Liver (tissue), 3 donors: ENCODE measurements at regions not wholly inside any gene's neighbourhood (a gene's known extent, or its start where the extent isn't known, plus 50 kb on each side); places are given as distances from the start of the nearest gene placed in this dataset.
"Not testable (repeated sequence)": the region's sequence is repeated elsewhere in the genome, so short reads cannot be mapped to it uniquely, and the experiment has no call there.

ENCODE experiments used
- EGR1 ChIP-seq, 2 donors: IDR thresholded peaks; 2 replicates each; pipeline ENCODE4 v1.6.1; 2016 to 2018; ENCODE audit warnings: antibody characterized with exemption in 2 of 2, low read depth in 2 of 2
- FOXA1 ChIP-seq: IDR thresholded peaks from 2 replicates; pipeline ENCODE4 v1.6.1; 2016; ENCODE audit warnings: antibody characterized with exemption
- RAD21 ChIP-seq, 2 donors: IDR thresholded peaks; 2 replicates each; pipeline ENCODE4 v1.6.1; 2016; ENCODE audit warnings: antibody characterized with exemption in 2 of 2, mild to moderate bottlenecking in 2 of 2
- RXRA ChIP-seq, 2 donors: IDR thresholded peaks; 2 replicates each; pipeline ENCODE4 v1.6.1; 2017 to 2018; ENCODE audit warnings: antibody characterized with exemption in 2 of 2, mild to moderate bottlenecking in 1 of 2
- SP1 ChIP-seq: IDR thresholded peaks from 2 replicates; pipeline ENCODE4 v1.6.1; 2018; ENCODE audit warnings: antibody characterized with exemption, mild to moderate bottlenecking
- TAF1 ChIP-seq: conservative IDR thresholded peaks from 2 replicates; pipeline ENCODE4 v1.6.1; 2016; ENCODE audit warnings: antibody characterized with exemption, mild to moderate bottlenecking
- YY1 ChIP-seq: IDR thresholded peaks from 2 replicates; pipeline ENCODE4 v1.6.1; 2016; ENCODE audit warnings: antibody characterized with exemption, mild to moderate bottlenecking
- TF ChIP-seq, protein P1 (sequence below): fragments of 150-350 bp; IDR thresholded peaks from 2 replicates; pipeline ENCODE4 v1.5.1; 2017; ENCODE audit warnings: improper control_type of control experiment, low read depth, low read length; ENCODE audit not compliant: missing input control
- TF ChIP-seq, protein P2 (sequence below): IDR thresholded peaks from 2 replicates; pipeline ENCODE4 v1.6.1; 2016; ENCODE audit warnings: antibody characterized with exemption, mild to moderate bottlenecking
- donor health status: healthy.
- donor health status: healthy.

DNA sequence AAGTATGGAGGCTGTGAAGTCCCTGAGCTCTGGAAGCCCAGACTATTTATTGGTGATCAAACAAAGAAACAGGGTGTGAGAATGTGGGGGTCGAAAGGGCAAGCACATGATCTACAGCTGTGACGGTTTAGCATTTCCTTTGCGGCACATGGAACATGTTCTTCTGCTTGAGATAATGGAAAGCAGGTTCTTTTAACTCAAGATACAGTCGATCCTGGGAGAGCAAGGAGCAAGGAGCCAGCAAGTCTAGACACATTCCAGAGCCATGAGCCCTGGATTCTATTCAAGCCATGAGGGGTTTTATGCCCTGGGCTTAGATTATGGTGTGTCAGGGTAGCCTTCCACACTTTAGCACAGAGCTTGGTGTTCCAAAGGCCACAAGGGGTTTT, 79.4 kb upstream of the SLC38A4 start:
- not testable (repeated sequence) for TF ChIP-seq TAF1; EGR1 (IDR thresholded peaks at IDR 0.05; ENCODE audit: low read depth in 2 of 2); YY1; RXRA (IDR thresholded peaks at IDR 0.05); RAD21 (IDR thresholded peaks at IDR 0.05); FOXA1; SP1
- TF ChIP-seq, protein P1, sequence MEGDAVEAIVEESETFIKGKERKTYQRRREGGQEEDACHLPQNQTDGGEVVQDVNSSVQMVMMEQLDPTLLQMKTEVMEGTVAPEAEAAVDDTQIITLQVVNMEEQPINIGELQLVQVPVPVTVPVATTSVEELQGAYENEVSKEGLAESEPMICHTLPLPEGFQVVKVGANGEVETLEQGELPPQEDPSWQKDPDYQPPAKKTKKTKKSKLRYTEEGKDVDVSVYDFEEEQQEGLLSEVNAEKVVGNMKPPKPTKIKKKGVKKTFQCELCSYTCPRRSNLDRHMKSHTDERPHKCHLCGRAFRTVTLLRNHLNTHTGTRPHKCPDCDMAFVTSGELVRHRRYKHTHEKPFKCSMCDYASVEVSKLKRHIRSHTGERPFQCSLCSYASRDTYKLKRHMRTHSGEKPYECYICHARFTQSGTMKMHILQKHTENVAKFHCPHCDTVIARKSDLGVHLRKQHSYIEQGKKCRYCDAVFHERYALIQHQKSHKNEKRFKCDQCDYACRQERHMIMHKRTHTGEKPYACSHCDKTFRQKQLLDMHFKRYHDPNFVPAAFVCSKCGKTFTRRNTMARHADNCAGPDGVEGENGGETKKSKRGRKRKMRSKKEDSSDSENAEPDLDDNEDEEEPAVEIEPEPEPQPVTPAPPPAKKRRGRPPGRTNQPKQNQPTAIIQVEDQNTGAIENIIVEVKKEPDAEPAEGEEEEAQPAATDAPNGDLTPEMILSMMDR, result not testable (repeated sequence)
- TF ChIP-seq, protein P2, sequence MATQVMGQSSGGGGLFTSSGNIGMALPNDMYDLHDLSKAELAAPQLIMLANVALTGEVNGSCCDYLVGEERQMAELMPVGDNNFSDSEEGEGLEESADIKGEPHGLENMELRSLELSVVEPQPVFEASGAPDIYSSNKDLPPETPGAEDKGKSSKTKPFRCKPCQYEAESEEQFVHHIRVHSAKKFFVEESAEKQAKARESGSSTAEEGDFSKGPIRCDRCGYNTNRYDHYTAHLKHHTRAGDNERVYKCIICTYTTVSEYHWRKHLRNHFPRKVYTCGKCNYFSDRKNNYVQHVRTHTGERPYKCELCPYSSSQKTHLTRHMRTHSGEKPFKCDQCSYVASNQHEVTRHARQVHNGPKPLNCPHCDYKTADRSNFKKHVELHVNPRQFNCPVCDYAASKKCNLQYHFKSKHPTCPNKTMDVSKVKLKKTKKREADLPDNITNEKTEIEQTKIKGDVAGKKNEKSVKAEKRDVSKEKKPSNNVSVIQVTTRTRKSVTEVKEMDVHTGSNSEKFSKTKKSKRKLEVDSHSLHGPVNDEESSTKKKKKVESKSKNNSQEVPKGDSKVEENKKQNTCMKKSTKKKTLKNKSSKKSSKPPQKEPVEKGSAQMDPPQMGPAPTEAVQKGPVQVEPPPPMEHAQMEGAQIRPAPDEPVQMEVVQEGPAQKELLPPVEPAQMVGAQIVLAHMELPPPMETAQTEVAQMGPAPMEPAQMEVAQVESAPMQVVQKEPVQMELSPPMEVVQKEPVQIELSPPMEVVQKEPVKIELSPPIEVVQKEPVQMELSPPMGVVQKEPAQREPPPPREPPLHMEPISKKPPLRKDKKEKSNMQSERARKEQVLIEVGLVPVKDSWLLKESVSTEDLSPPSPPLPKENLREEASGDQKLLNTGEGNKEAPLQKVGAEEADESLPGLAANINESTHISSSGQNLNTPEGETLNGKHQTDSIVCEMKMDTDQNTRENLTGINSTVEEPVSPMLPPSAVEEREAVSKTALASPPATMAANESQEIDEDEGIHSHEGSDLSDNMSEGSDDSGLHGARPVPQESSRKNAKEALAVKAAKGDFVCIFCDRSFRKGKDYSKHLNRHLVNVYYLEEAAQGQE, result not testable (repeated sequence)
